K562 (cell line): ENCODE measurements at regions not wholly inside any gene's neighbourhood (a gene's known extent, or its start where the extent isn't known, plus 50 kb on each side); places are given as distances from the start of the nearest gene placed in this dataset.

Experiments used
- ATAC-seq: fragments of 200-7000 bp; cut with Tn5 transposase; 3 replicates; pipeline ENCODE4 v1.9.1; 2020; ENCODE audit warnings: moderate library complexity
- BruUV-seq: library from RNA; stranded (reverse); fragments of 400-500 nt; replicated peaks from 2 replicates; lab custom pipeline; 2021; lab: Mats Ljungman, UMichigan
- CTCF ChIA-PET: fragments of 300-600 bp; formaldehyde crosslinking; extraction: SDS; loops from one replicate; lab custom pipeline; 2021; ENCODE audit warnings: low intra/inter-chr PET ratio; lab: Yijun Ruan, JAX
- POLR2A ChIA-PET: fragments of 300-600, 350-650 bp; sonication (Branson Sonifier 250); formaldehyde crosslinking; extraction: SDS; loops from one replicate; lab custom pipeline; 2021; ENCODE audit warnings: antibody characterized with exemption, inconsistent platforms; lab: Yijun Ruan, JAX
- DNase-seq, 4 experiments: peaks; one replicate each; pipeline versions ENCODE4 v3.0.0 to v3.0.0-alpha.2; 2011 to 2018; ENCODE audit warnings: low spot score in 3 of 4, mixed read lengths in 3 of 4; ENCODE audit errors: extremely low read depth in 1 of 4
- FAIRE-seq: peaks from 2 replicates; lab custom pipeline; 2011; peaks lifted over from hg19 to GRCh38; lab: Jason Lieb, UNC
- H2AFZ ChIP-seq: 2 replicates; pipeline ENCODE4 v1.6.0; 2011; ENCODE audit warnings: low read depth, low read length, control low read depth, inconsistent platforms
- H3K27ac ChIP-seq: fragments of 200-600 bp; 3 replicates; pipeline ENCODE4 v1.8.0; 2011; ENCODE audit warnings: low read depth, mild to moderate bottlenecking, control low read depth, inconsistent platforms, low read length, moderate library complexity, mixed read lengths; ENCODE audit errors: extremely low read depth
- H3K27me3 ChIP-seq, 2 experiments: fragments of 300-600 bp in 1 of 2; 2 replicates in 1 of 2; 3 replicates in 1 of 2; pipeline versions ENCODE4 v1.6.0 to v1.8.0; 2011; ENCODE audit warnings: inconsistent platforms in 2 of 2, low read length in 2 of 2, mild to moderate bottlenecking in 1 of 2, mixed read lengths in 1 of 2, moderate library complexity in 1 of 2; ENCODE audit not compliant: control insufficient read depth in 2 of 2, insufficient read depth in 2 of 2
- H3K36me3 ChIP-seq: fragments of 300-600 bp; 3 replicates; pipeline ENCODE4 v1.8.0; 2011; ENCODE audit warnings: mild to moderate bottlenecking, low read length, inconsistent platforms; ENCODE audit not compliant: control insufficient read depth, insufficient read depth
- H3K4me1 ChIP-seq, 2 experiments: fragments of 200-600 bp in 1 of 2; replicated peaks in 1 of 2; 2 replicates in 1 of 2; 3 replicates in 1 of 2; pipeline versions ENCODE4 v1.5.1 to v1.8.0; 2011; ENCODE audit warnings: inconsistent platforms in 2 of 2, low read length in 2 of 2, mild to moderate bottlenecking in 1 of 2, mixed read lengths in 1 of 2, moderate library complexity in 1 of 2; ENCODE audit not compliant: control insufficient read depth in 2 of 2, insufficient read depth in 2 of 2
- H3K4me2 ChIP-seq: 2 replicates; pipeline ENCODE4 v1.6.1; 2011; ENCODE audit warnings: low read length, control low read depth, inconsistent platforms, mixed read lengths; ENCODE audit not compliant: insufficient read depth
- H3K4me3 ChIP-seq: fragments of 200-600 bp; sonication (generic), shearing (Covaris generic); 2 replicates; pipeline ENCODE4 v1.5.1; 2016; ENCODE audit warnings: control low read depth, inconsistent platforms
- H3K79me2 ChIP-seq: fragments of 200-600 bp; 3 replicates; pipeline ENCODE4 v1.8.0; 2011; ENCODE audit warnings: low read length, inconsistent platforms; ENCODE audit not compliant: control insufficient read depth, insufficient read depth
- H3K9ac ChIP-seq, 2 experiments: 2 replicates each; pipeline versions ENCODE4 v1.6.0 to v1.6.1; 2011; ENCODE audit warnings: low read depth in 2 of 2, low read length in 2 of 2, control low read depth in 1 of 2, inconsistent platforms in 1 of 2, mild to moderate bottlenecking in 1 of 2, mixed read lengths in 1 of 2; ENCODE audit not compliant: insufficient read depth in 1 of 2
- H3K9me1 ChIP-seq: one replicate; pipeline ENCODE4 v1.6.0; 2011; ENCODE audit warnings: inconsistent platforms, mild to moderate bottlenecking, low read length, moderate library complexity; ENCODE audit not compliant: control insufficient read depth, insufficient read depth
- H3K9me3 ChIP-seq: replicated peaks from 2 replicates; pipeline ENCODE4 v1.5.1; 2011; ENCODE audit warnings: low read depth, low read length, inconsistent platforms; ENCODE audit not compliant: control insufficient read depth, insufficient read depth
- H4K20me1 ChIP-seq: replicated peaks from 2 replicates; pipeline ENCODE4 v1.6.1; 2011; ENCODE audit warnings: low read length, inconsistent platforms, mixed read lengths; ENCODE audit not compliant: control insufficient read depth, insufficient read depth
- BCLAF1 ChIP-seq, 2 experiments: fragments of 450-650 bp in 1 of 2; IDR thresholded peaks; 2 replicates each; pipeline ENCODE4 v1.6.1; 2011 to 2017; ENCODE audit warnings: low read depth in 2 of 2, antibody characterized with exemption in 1 of 2, borderline replicate concordance in 1 of 2, low read length in 1 of 2, mild to moderate bottlenecking in 1 of 2, mixed read lengths in 1 of 2; ENCODE audit not compliant: control insufficient read depth in 1 of 2
- E2F5 ChIP-seq: sonication (generic); formaldehyde crosslinking; IDR thresholded peaks from 2 replicates; pipeline ENCODE4 v1.8.0; 2022; ENCODE audit warnings: mild to moderate bottlenecking, missing genetic modification reagents
- HES1 ChIP-seq: fragments of 450-650 bp; IDR thresholded peaks from 2 replicates; pipeline ENCODE4 v1.6.1; 2016; ENCODE audit warnings: low read depth, mild to moderate bottlenecking, moderate library complexity
- POLR2H ChIP-seq: IDR thresholded peaks from 2 replicates; pipeline ENCODE4 v1.6.1; 2016; ENCODE audit warnings: missing genetic modification characterization, low read depth, mild to moderate bottlenecking, control low read depth, missing compliant biosample characterization, moderate library complexity
- PURB ChIP-seq: sonication (generic); formaldehyde crosslinking; IDR thresholded peaks from 2 replicates; pipeline ENCODE4 v1.9.0; 2021; ENCODE audit warnings: low read depth, mild to moderate bottlenecking, missing genetic modification reagents
- RBM39 ChIP-seq: fragments of 200-400 bp; formaldehyde crosslinking; optimal IDR thresholded peaks from 2 replicates; pipeline ENCODE3; 2018; ENCODE audit warnings: low read depth, low read length
- SIRT6 ChIP-seq: IDR thresholded peaks from one replicate; pipeline ENCODE4 v1.6.1; 2012; ENCODE audit warnings: low read depth, mild to moderate bottlenecking, control low read depth, inconsistent platforms, low read length, moderate library complexity
- SOX6 ChIP-seq: fragments of 450-650 bp; IDR thresholded peaks from 2 replicates; pipeline ENCODE4 v1.6.1; 2014; ENCODE audit warnings: mild to moderate bottlenecking
- SRF ChIP-seq, 2 experiments: fragments of 250-450, 450-650 bp in 1 of 2; sonication (Bioruptor Pico) in 1 of 2; sonication (generic) in 1 of 2; formaldehyde crosslinking; IDR thresholded peaks; 2 replicates each; pipeline versions ENCODE4 v1.5.0 to v1.5.1; 2020 to 2022; ENCODE audit warnings: mild to moderate bottlenecking in 1 of 2, missing genetic modification reagents in 1 of 2
- SRSF3 ChIP-seq: fragments of 200-400 bp; formaldehyde crosslinking; IDR thresholded peaks from 2 replicates; pipeline ENCODE4 v1.6.1; 2016; ENCODE audit warnings: mild to moderate bottlenecking, low read length, moderate library complexity; ENCODE audit not compliant: insufficient read depth
- ZNF143 ChIP-seq: sonication (generic); formaldehyde crosslinking; IDR thresholded peaks from 2 replicates; pipeline ENCODE4 v1.9.0; 2022; ENCODE audit warnings: mild to moderate bottlenecking, missing genetic modification reagents
- ZNF75A ChIP-seq: fragments of 450-650 bp; formaldehyde crosslinking; IDR thresholded peaks from 2 replicates; pipeline ENCODE4 v1.4.0; 2020; ENCODE audit warnings: mild to moderate bottlenecking
- WGBS: fragments of 100-300 bp; shearing (Covaris generic); methylation state at CpG from one replicate; pipeline ENCODE4 v1.1.6; 2016; ENCODE audit warnings: low coverage, mixed read lengths; ENCODE audit not compliant: insufficient coverage; ENCODE audit errors: missing lambda C conversion rate; 5-methylcytosine and 5-hydroxymethylcytosine counted together
- in situ Hi-C: fragments of 300-500 bp; cut with MboI; formaldehyde crosslinking; loops from 4 replicates; pipeline ENCODE4 v1.15.0; 2018; ENCODE audit warnings: inconsistent platforms, mixed read lengths
- intact Hi-C: fragments of 100-400 bp; cut with micrococcal nuclease; formaldehyde crosslinking; loops from 2 replicates; pipeline ENCODE4 v1.14.2; 2022

DNA sequence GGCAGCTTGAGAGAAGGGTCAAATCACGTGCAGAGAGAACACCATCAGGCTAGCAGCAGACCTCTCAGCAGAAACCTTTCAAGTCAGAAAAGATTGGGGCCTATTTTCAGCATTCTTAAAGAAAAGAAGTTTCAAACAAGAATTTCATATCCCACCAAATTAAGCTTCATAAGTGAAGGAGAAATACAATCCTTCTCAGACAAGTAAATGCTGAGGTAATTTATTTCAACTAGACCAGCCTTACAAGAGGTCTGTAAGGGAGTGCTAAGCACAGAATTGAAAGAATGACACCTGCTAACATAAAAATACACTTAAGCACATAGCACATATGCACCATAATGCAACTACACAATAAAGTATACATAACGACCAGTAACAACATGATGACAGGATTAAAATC lies 693.9 kb downstream of the NYAP2 start:
- Histone ChIP-seq H3K4me2 (no peak overlapping the region), H3K4me1 (no peaks in the 10 kb centered on the region), H3K9ac (no peak overlapping the region), H3K36me3 (no peaks in the 10 kb centered on the region), H4K20me1 (no peaks in the 10 kb centered on the region), H3K9me3 (no peaks in the 10 kb centered on the region), H3K79me2 (no peaks in the 10 kb centered on the region), H3K4me3 (no peak overlapping the region), H3K9me1 (no peaks in the 10 kb centered on the region), H2AFZ (no peak overlapping the region), H3K27ac (no peak overlapping the region), H3K27me3 (no peaks in the 10 kb centered on the region)
- intact Hi-C loops: no loop called here
- ChIA-PET CTCF (no interaction called here), POLR2A (no interaction called here)
- FAIRE-seq (no peak), DNase-seq (no peak), ATAC-seq (no peak)
- no TSS peak for BruUV-seq
- WGBS: 0% methylated on average over 1 of the region's 2 CpGs
- TF ChIP-seq SRF (CRISPR knock-in tag; IDR thresholded peaks at IDR 0.05) (no peak), PURB (no peak), ZNF143 (CRISPR knock-in tag) (no peak), POLR2H (tag) (no peak), ZNF75A (CRISPR knock-in tag) (no peak), BCLAF1 (IDR thresholded peaks at IDR 0.05; ENCODE audit: borderline replicate concordance in 1 of 2, control insufficient read depth in 1 of 2, low read depth in 2 of 2, low read length in 1 of 2) (no peak), HES1 (no peak), SRSF3 (no peak), E2F5 (CRISPR knock-in tag) (no peak), RBM39 (no peak), SOX6 (no peak), SIRT6 (no peak)
- in situ Hi-C loops: no loop called here
